HL-60 (cell line): ENCODE measurements at regions not wholly inside any gene's neighbourhood (a gene's known extent, or its start where the extent isn't known, plus 50 kb on each side); places are given as distances from the start of the nearest gene placed in this dataset.

Experiments
- POLR2AphosphoS5 ChIP-seq: IDR thresholded peaks from 2 replicates; pipeline ENCODE4 v1.6.1; 2012; ENCODE audit warnings: low read depth
- REST ChIP-seq: IDR thresholded peaks from 2 replicates; pipeline ENCODE4 v1.6.1; 2012; ENCODE audit warnings: low read depth; ENCODE audit not compliant: insufficient replicate concordance
- SPI1 ChIP-seq: IDR thresholded peaks from 2 replicates; pipeline ENCODE4 v1.6.1; 2012; ENCODE audit warnings: low read depth, mild to moderate bottlenecking, borderline replicate concordance
- TF ChIP-seq, protein P1 (sequence below): IDR thresholded peaks from one replicate; pipeline ENCODE4 v1.5.1; 2011; ENCODE audit warnings: low read length, control low read depth, inconsistent platforms; ENCODE audit not compliant: insufficient read depth

DNA sequence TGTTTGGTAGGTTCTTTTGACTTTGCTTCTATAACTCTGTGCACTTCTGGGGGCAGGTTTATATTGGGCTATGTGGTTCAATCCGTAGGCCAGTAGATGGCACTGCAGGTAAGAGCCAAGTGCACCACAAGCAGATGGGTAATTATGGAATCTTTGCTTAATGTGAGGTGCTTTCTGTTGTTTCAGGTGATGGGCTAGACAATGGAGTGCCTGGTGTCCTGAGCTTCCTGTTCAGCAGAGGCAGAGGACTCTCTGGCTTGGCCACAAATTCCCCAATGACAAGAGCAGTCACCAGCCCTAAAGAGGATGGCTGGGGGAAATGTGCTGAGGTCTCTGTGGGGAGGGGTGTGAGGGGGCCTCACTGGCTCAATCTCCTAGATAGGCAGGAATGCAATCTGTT is 455.0 kb downstream of the CCSER2 start:
- no peak for TF ChIP-seq REST
- TF ChIP-seq, protein P1, sequence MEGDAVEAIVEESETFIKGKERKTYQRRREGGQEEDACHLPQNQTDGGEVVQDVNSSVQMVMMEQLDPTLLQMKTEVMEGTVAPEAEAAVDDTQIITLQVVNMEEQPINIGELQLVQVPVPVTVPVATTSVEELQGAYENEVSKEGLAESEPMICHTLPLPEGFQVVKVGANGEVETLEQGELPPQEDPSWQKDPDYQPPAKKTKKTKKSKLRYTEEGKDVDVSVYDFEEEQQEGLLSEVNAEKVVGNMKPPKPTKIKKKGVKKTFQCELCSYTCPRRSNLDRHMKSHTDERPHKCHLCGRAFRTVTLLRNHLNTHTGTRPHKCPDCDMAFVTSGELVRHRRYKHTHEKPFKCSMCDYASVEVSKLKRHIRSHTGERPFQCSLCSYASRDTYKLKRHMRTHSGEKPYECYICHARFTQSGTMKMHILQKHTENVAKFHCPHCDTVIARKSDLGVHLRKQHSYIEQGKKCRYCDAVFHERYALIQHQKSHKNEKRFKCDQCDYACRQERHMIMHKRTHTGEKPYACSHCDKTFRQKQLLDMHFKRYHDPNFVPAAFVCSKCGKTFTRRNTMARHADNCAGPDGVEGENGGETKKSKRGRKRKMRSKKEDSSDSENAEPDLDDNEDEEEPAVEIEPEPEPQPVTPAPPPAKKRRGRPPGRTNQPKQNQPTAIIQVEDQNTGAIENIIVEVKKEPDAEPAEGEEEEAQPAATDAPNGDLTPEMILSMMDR, result peak; percentile 38
- no peak for TF ChIP-seq POLR2AphosphoS5
- TF ChIP-seq SPI1, result no peak
